Fibroblast of peridontal ligament (primary cell): ENCODE measurements at regions not wholly inside any gene's neighbourhood (a gene's known extent, or its start where the extent isn't known, plus 50 kb on each side); places are given as distances from the start of the nearest gene placed in this dataset.

Source experiments
- DNase-seq: peaks from one replicate; pipeline ENCODE4 v3.0.0-alpha.2; 2010; ENCODE audit errors: extremely low read depth

GRCh38 chr15:98554272-98555172 lies 93.8 kb upstream of the IGF1R start:
- no peak for DNase-seq

GRCh38 chr15:98555173-98555515 lies 93.2 kb upstream of the IGF1R start:
- DNase-seq, result peak; percentile 7

- DNase-seq, result no peak
Observed at GRCh38 chr15:98556321-98556720, 92.0 kb upstream of the IGF1R start.

- DNase-seq, result no peak
Observed at GRCh38 chr15:98560338-98560737, 88.0 kb upstream of the IGF1R start.

- no peak for DNase-seq
Observed at GRCh38 chr15:98561169-98561941, 87.0 kb upstream of the IGF1R start.

- DNase-seq, result no peak
Observed at GRCh38 chr15:98562331-98562937, 85.9 kb upstream of the IGF1R start.

GRCh38 chr15:98565566-98565965 lies 82.8 kb upstream of the IGF1R start:
- no peak for DNase-seq

GRCh38 chr15:98567951-98568350 lies 80.4 kb upstream of the IGF1R start:
- DNase-seq, result no peak

GRCh38 chr15:98568382-98569017 lies 79.8 kb upstream of the IGF1R start:
- DNase-seq, result peak; percentile 30

GRCh38 chr15:98570119-98570518 lies 78.2 kb upstream of the IGF1R start:
- no peak for DNase-seq

GRCh38 chr15:98580572-98580971 lies 67.8 kb upstream of the IGF1R start:
- DNase-seq, result no peak

- DNase-seq, result no peak
Observed at GRCh38 chr15:98581715-98582114, 66.6 kb upstream of the IGF1R start.

- DNase-seq, result no peak
Observed at GRCh38 chr15:98582900-98583554, 65.3 kb upstream of the IGF1R start.

- DNase-seq, result no peak
Observed at GRCh38 chr15:98583771-98584430, 64.4 kb upstream of the IGF1R start.

GRCh38 chr15:98586066-98586465 lies 62.3 kb upstream of the IGF1R start:
- DNase-seq, result no peak

GRCh38 chr15:98592136-98592535 lies 56.2 kb upstream of the IGF1R start:
- DNase-seq, result no peak

- DNase-seq, result no peak
Observed at GRCh38 chr15:98596131-98596530, 52.2 kb upstream of the IGF1R start.

- no peak for DNase-seq
Observed at GRCh38 chr15:98596885-98597392, 51.4 kb upstream of the IGF1R start.

GRCh38 chr15:98597666-98598065 lies 50.7 kb upstream of the IGF1R start:
- no peak for DNase-seq
